Panc1 (cell line): ENCODE measurements at regions not wholly inside any gene's neighbourhood (a gene's known extent, or its start where the extent isn't known, plus 50 kb on each side); places are given as distances from the start of the nearest gene placed in this dataset.

ENCODE experiments used
- ATAC-seq: fragments of 200-7000 bp; cut with Tn5 transposase; 2 replicates; pipeline ENCODE4 v1.9.1; 2020; ENCODE audit warnings: mild to moderate bottlenecking, moderate library complexity
- BruUV-seq: library from RNA; stranded (reverse); fragments of 400-500 nt; replicated peaks from 2 replicates; lab custom pipeline; 2021; lab: Mats Ljungman, UMichigan
- CTCF ChIA-PET: fragments of 300-600 bp; sonication (Branson Sonifier 250); formaldehyde crosslinking; loops from one replicate; lab custom pipeline; 2022; ENCODE audit warnings: antibody characterized with exemption; lab: Charles Lee
- POLR2A ChIA-PET: fragments of 300-600 bp; sonication (Branson Sonifier 250); formaldehyde crosslinking; loops from one replicate; lab custom pipeline; 2022; ENCODE audit warnings: antibody characterized with exemption; lab: Charles Lee
- DNase-seq: peaks from one replicate; pipeline ENCODE4 v3.0.0-alpha.2; 2010; ENCODE audit warnings: low read depth, low spot score
- H3K27ac ChIP-seq: 2 replicates; pipeline ENCODE4 v1.5.1; 2011; ENCODE audit warnings: mild to moderate bottlenecking, low read length, inconsistent platforms
- H3K27me3 ChIP-seq: fragments of 200-500 bp; sonication (Bioruptor generic); 2 replicates; pipeline ENCODE4 v1.6.0; 2014; ENCODE audit warnings: low read length, inconsistent platforms; ENCODE audit not compliant: control insufficient read depth, insufficient read depth
- H3K36me3 ChIP-seq: fragments of 200-500 bp; sonication (Bioruptor generic); 2 replicates; pipeline ENCODE4 v1.5.1; 2014; ENCODE audit warnings: inconsistent platforms, mild to moderate bottlenecking, low read length, moderate library complexity; ENCODE audit not compliant: control insufficient read depth, insufficient read depth
- H3K4me1 ChIP-seq: 2 replicates; pipeline ENCODE4 v1.5.1; 2011; ENCODE audit warnings: inconsistent platforms, mild to moderate bottlenecking, low read length, moderate library complexity; ENCODE audit not compliant: control insufficient read depth, insufficient read depth
- H3K4me3 ChIP-seq, 2 experiments: 2 replicates each; pipeline ENCODE4 v1.5.1; 2011 to 2012; ENCODE audit warnings: low read depth in 2 of 2, low read length in 2 of 2, mild to moderate bottlenecking in 2 of 2, inconsistent platforms in 1 of 2, moderate library complexity in 1 of 2
- H3K9me3 ChIP-seq: fragments of 200-500 bp; sonication (Bioruptor generic); 2 replicates; pipeline ENCODE4 v1.5.1; 2014; ENCODE audit warnings: low read depth, mild to moderate bottlenecking, inconsistent platforms, low read length, moderate library complexity; ENCODE audit not compliant: control insufficient read depth, insufficient read depth
- CTCF ChIP-seq: fragments of 450-650 bp; IDR thresholded peaks from 2 replicates; pipeline ENCODE4 v1.5.1; 2017; ENCODE audit warnings: mild to moderate bottlenecking
- POLR2AphosphoS5 ChIP-seq: IDR thresholded peaks from 2 replicates; pipeline ENCODE4 v1.6.1; 2012; ENCODE audit warnings: mild to moderate bottlenecking, low read depth, low read length, moderate library complexity
- REST ChIP-seq, 2 experiments: IDR thresholded peaks; 2 replicates each; pipeline ENCODE4 v1.6.1; 2011 to 2012; ENCODE audit warnings: low read depth in 2 of 2, control low read depth in 1 of 2, low read length in 1 of 2, mild to moderate bottlenecking in 1 of 2, moderate library complexity in 1 of 2; ENCODE audit not compliant: insufficient read depth in 1 of 2
- SIN3A ChIP-seq: IDR thresholded peaks from 2 replicates; pipeline ENCODE4 v1.6.1; 2012; ENCODE audit warnings: low read depth, mild to moderate bottlenecking, low read length, moderate library complexity, borderline replicate concordance; ENCODE audit not compliant: insufficient read depth
- TCF7L2 ChIP-seq: IDR thresholded peaks from 2 replicates; pipeline ENCODE4 v1.6.1; 2011; ENCODE audit warnings: mild to moderate bottlenecking, low read depth, low read length, inconsistent platforms
- in situ Hi-C: cut with HindIII; loops from 2 replicates; pipeline ENCODE4 v1.10.0; 2016; ENCODE audit warnings: low sequenced_read_pairs, low pct_unique_long_range_greater_than_20kb
- intact Hi-C: fragments of 100-400 bp; cut with micrococcal nuclease; formaldehyde crosslinking; loops from one replicate; pipeline ENCODE4 v1.10.0; 2022; ENCODE audit not compliant: unreplicated experiment

GRCh38 chr14:66039495-66039894 lies 446.7 kb upstream of the CCDC196 start:
- no peak overlapping the region for H3K27ac ChIP-seq
- H3K4me3 ChIP-seq: no peak overlapping the region
- TF ChIP-seq CTCF (no peak), POLR2AphosphoS5 (no peak), SIN3A (no peak), TCF7L2 (no peak), REST (IDR thresholded peaks at IDR 0.05; ENCODE audit: insufficient read depth in 1 of 2, low read depth in 2 of 2, low read length in 1 of 2) (no peak)
- no peaks in the 10 kb centered on the region for H3K9me3 ChIP-seq
- intact Hi-C loops: no loop called here
- in situ Hi-C loops: no loop called here
- no peak for DNase-seq
- ChIA-PET CTCF (no interaction called here), POLR2A (no interaction called here)
- no TSS peak for BruUV-seq
- no peaks in the 10 kb centered on the region for H3K4me1 ChIP-seq
- no peak for ATAC-seq
- H3K27me3 ChIP-seq: peaks cover 7% of the 10 kb centered on the region; the same call in 1 of the 2 replicates
- no peaks in the 10 kb centered on the region for H3K36me3 ChIP-seq

- intact Hi-C loops (no loop called here), in situ Hi-C loops (no loop called here)
- no TSS peak for BruUV-seq
- H3K9me3 ChIP-seq: no peaks in the 10 kb centered on the region
- ChIA-PET CTCF (no interaction called here), POLR2A (no interaction called here)
- DNase-seq (no peak), ATAC-seq (no peak)
- no peak overlapping the region for H3K27ac ChIP-seq
- H3K4me1 ChIP-seq: no peaks in the 10 kb centered on the region
- no peaks in the 10 kb centered on the region for H3K36me3 ChIP-seq
- no peak for TF ChIP-seq TCF7L2
- TF ChIP-seq SIN3A: no peak
- TF ChIP-seq CTCF: no peak
- no peak for TF ChIP-seq POLR2AphosphoS5
- TF ChIP-seq REST (IDR thresholded peaks at IDR 0.05; ENCODE audit: insufficient read depth in 1 of 2, low read depth in 2 of 2, low read length in 1 of 2): no peak
- H3K4me3 ChIP-seq: no peak overlapping the region
- H3K27me3 ChIP-seq: peaks cover 5% of the 10 kb centered on the region; the same call in 1 of the 2 replicates
Measured at GRCh38 chr14:66041582-66041981, 444.6 kb upstream of the CCDC196 start.
